Endothelial cell (in vitro differentiated cells): ENCODE measurements at regions not wholly inside any gene's neighbourhood (a gene's known extent, or its start where the extent isn't known, plus 50 kb on each side); places are given as distances from the start of the nearest gene placed in this dataset.

ENCODE experiments used
- DNase-seq: peaks from one replicate; pipeline ENCODE4 v3.0.0; 2021; ENCODE audit warnings: low spot score
- H3K27ac Mint-ChIP-seq: one replicate; pipeline ENCODE4 v1.8.0; 2021; ENCODE audit warnings: mixed read lengths, inconsistent platforms; ENCODE audit not compliant: unreplicated experiment
- H3K27me3 Mint-ChIP-seq: one replicate; pipeline ENCODE4 v1.8.0; 2021; ENCODE audit warnings: mild to moderate bottlenecking, moderate library complexity, mixed read lengths, inconsistent platforms; ENCODE audit not compliant: unreplicated experiment
- H3K36me3 Mint-ChIP-seq: one replicate; pipeline ENCODE4 v1.8.0; 2021; ENCODE audit warnings: mild to moderate bottlenecking, low read depth, mixed read lengths, inconsistent platforms; ENCODE audit not compliant: unreplicated experiment
- H3K4me1 Mint-ChIP-seq: one replicate; pipeline ENCODE4 v1.8.0; 2021; ENCODE audit warnings: mild to moderate bottlenecking, mixed read lengths, inconsistent platforms; ENCODE audit not compliant: unreplicated experiment
- H3K4me3 Mint-ChIP-seq: one replicate; pipeline ENCODE4 v1.8.0; 2021; ENCODE audit warnings: mild to moderate bottlenecking, mixed read lengths, inconsistent platforms; ENCODE audit not compliant: unreplicated experiment
- H3K9me3 Mint-ChIP-seq: one replicate; pipeline ENCODE4 v1.8.0; 2021; ENCODE audit warnings: mixed read lengths, inconsistent platforms; ENCODE audit not compliant: unreplicated experiment
- CTCF ChIP-seq: fragments of 200-600 bp; sonication (generic); IDR thresholded peaks from one replicate; pipeline ENCODE4 v1.5.0; 2021; ENCODE audit warnings: antibody characterized with exemption; ENCODE audit not compliant: unreplicated experiment

DNA sequence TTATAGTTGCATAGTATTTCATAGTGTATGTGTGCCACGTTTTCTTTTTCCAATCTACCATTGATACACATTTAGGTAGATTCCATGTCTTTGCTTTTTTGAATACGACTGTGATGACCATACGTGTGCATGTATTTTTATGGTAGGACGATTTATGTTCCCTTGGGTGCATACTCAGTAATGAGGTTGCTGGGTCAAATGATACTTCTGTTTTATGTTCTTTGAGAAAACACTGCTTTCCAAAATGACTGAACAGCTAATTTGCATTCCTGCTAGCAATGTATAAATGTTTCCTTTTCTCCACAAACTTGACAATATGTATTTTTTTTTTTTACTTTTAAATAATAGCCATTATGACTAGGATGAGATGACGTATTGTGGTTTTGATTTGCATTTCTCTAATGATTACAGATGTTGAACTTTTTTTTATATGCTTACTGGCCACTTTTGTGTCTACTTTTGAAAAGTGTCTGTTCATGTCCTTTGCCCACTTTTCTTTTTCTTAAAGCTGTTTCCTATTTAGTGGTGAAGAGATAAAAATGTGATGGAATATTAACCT is 969.5 kb upstream of the NDST4 start:
- no peak overlapping the region for H3K27ac Mint-ChIP-seq
- H3K4me1 Mint-ChIP-seq: no peaks in the 10 kb centered on the region
- H3K4me3 Mint-ChIP-seq: no peak overlapping the region
- TF ChIP-seq CTCF: no peak
- H3K9me3 Mint-ChIP-seq: no peaks in the 10 kb centered on the region
- H3K27me3 Mint-ChIP-seq: peaks cover 1% of the 10 kb centered on the region
- no peaks in the 10 kb centered on the region for H3K36me3 Mint-ChIP-seq
- DNase-seq: no peak

DNA sequence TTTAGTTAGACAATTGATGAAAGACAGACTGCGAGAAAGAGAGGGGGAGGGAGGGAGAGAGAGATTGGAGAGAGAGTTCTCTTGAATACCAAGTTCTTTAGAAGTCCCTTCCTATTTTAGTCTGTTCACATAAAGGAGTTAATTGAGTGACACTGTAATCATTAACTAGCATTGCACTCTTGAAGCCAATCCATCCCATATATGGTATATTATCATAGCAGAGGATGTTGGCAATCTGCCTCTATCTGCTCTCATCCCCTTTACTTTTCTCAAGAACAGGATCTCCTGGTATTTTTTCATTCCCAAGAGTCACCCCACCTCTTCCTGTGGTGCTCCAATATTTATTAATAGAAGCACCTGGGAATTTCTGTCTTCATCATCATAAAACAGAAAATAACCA is 959.6 kb upstream of the NDST4 start:
- no peak overlapping the region for H3K27ac Mint-ChIP-seq
- TF ChIP-seq CTCF: no peak
- H3K27me3 Mint-ChIP-seq: no peaks in the 10 kb centered on the region
- no peak overlapping the region for H3K4me3 Mint-ChIP-seq
- no peak for DNase-seq
- H3K9me3 Mint-ChIP-seq: no peaks in the 10 kb centered on the region
- no peaks in the 10 kb centered on the region for H3K4me1 Mint-ChIP-seq
- no peaks in the 10 kb centered on the region for H3K36me3 Mint-ChIP-seq

DNA sequence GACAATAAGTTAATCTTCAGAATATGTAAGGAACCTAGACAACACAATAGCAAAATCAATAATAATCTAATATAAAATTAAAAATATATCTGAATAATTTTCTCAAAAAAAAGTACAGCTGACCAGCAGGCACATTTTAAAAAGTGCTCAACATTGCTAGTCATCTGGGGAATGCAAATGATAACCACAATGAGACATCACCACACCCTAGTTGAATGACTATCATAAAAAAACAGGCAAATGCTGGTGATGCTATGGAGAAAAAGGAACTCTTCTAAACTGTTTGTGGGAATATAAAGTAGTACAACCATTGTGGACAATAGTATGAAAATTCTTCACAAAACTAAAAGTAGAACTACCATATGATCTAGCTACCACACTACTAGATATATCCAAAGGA is 956.9 kb upstream of the NDST4 start:
- no peak overlapping the region for H3K4me3 Mint-ChIP-seq
- no peaks in the 10 kb centered on the region for H3K36me3 Mint-ChIP-seq
- H3K9me3 Mint-ChIP-seq: no peaks in the 10 kb centered on the region
- DNase-seq: no peak
- H3K4me1 Mint-ChIP-seq: no peaks in the 10 kb centered on the region
- TF ChIP-seq CTCF: no peak
- H3K27me3 Mint-ChIP-seq: no peaks in the 10 kb centered on the region
- no peak overlapping the region for H3K27ac Mint-ChIP-seq

GRCh38 chr4:116066711-116067245 is 953.4 kb upstream of the NDST4 start:
- H3K4me3 Mint-ChIP-seq: no peak overlapping the region
- H3K4me1 Mint-ChIP-seq: no peaks in the 10 kb centered on the region
- DNase-seq: no peak
- no peaks in the 10 kb centered on the region for H3K36me3 Mint-ChIP-seq
- no peak overlapping the region for H3K27ac Mint-ChIP-seq
- no peak for TF ChIP-seq CTCF
- no peaks in the 10 kb centered on the region for H3K27me3 Mint-ChIP-seq
- no peaks in the 10 kb centered on the region for H3K9me3 Mint-ChIP-seq

DNA sequence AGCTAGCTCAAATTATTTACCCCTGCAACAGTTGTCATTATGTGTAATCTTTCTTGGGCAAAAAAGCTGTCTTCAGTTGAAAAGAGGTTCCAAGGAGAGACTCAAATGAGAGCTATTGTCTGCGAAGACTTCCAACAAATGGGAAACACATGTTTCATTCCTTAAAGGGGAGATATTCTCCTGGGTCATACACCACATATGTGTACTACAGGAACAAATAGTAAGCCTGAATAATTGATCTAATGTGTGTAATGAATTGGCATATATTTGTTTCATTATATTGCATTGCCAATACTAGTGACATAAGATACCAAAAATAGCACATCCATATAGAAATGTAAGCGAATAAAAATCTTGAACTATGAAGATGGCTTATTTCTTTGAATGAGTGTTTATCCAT is 950.9 kb upstream of the NDST4 start:
- H3K36me3 Mint-ChIP-seq: no peaks in the 10 kb centered on the region
- TF ChIP-seq CTCF: no peak
- H3K27me3 Mint-ChIP-seq: no peaks in the 10 kb centered on the region
- no peak overlapping the region for H3K27ac Mint-ChIP-seq
- no peaks in the 10 kb centered on the region for H3K9me3 Mint-ChIP-seq
- DNase-seq: no peak
- no peaks in the 10 kb centered on the region for H3K4me1 Mint-ChIP-seq
- no peak overlapping the region for H3K4me3 Mint-ChIP-seq
